ENCODE measurements at regions not wholly inside any gene's neighbourhood (a gene's known extent, or its start where the extent isn't known, plus 50 kb on each side); places are given as distances from the start of the nearest gene placed in this dataset.

- H3K4me3 ChIP-seq (ENCODE audit: low read depth, low read length), result no peak overlapping the region
- TF ChIP-seq CTCF (conservative IDR thresholded peaks at IDR 0.05; ENCODE audit: low read depth, low read length), result no peak
- no peak for DNase-seq (ENCODE audit: low read depth)
Measured at GRCh38 chr3:102629943-102630342, 195.1 kb downstream of the ZPLD1 start.

- DNase-seq (ENCODE audit: low read depth), result no peak
- H3K4me3 ChIP-seq (ENCODE audit: low read depth, low read length), result no peak overlapping the region
- no peak for TF ChIP-seq CTCF (conservative IDR thresholded peaks at IDR 0.05; ENCODE audit: low read depth, low read length)
Measured at GRCh38 chr3:102630531-102630930, 195.7 kb downstream of the ZPLD1 start.

- no peak for DNase-seq (ENCODE audit: low read depth)
- TF ChIP-seq CTCF (conservative IDR thresholded peaks at IDR 0.05; ENCODE audit: low read depth, low read length), result no peak
- H3K4me3 ChIP-seq (ENCODE audit: low read depth, low read length), result no peak overlapping the region
Measured at GRCh38 chr3:102643546-102643945, 208.7 kb downstream of the ZPLD1 start.

GRCh38 chr3:102646557-102646956, 211.7 kb downstream of the ZPLD1 start:
- no peak for DNase-seq (ENCODE audit: low read depth)
- no peak overlapping the region for H3K4me3 ChIP-seq (ENCODE audit: low read depth, low read length)
- no peak for TF ChIP-seq CTCF (conservative IDR thresholded peaks at IDR 0.05; ENCODE audit: low read depth, low read length)

GRCh38 chr3:102660653-102661052, 225.8 kb downstream of the ZPLD1 start:
- DNase-seq (ENCODE audit: low read depth), result no peak
- no peak for TF ChIP-seq CTCF (conservative IDR thresholded peaks at IDR 0.05; ENCODE audit: low read depth, low read length)
- H3K4me3 ChIP-seq (ENCODE audit: low read depth, low read length), result no peak overlapping the region

GRCh38 chr3:102661707-102662497, 227.1 kb downstream of the ZPLD1 start:
- no peak for TF ChIP-seq CTCF (conservative IDR thresholded peaks at IDR 0.05; ENCODE audit: low read depth, low read length)
- no peak overlapping the region for H3K4me3 ChIP-seq (ENCODE audit: low read depth, low read length)
- no peak for DNase-seq (ENCODE audit: low read depth)

GRCh38 chr3:102662498-102662772, 227.6 kb downstream of the ZPLD1 start:
- no peak for DNase-seq (ENCODE audit: low read depth)
- TF ChIP-seq CTCF (conservative IDR thresholded peaks at IDR 0.05; ENCODE audit: low read depth, low read length), result no peak
- no peak overlapping the region for H3K4me3 ChIP-seq (ENCODE audit: low read depth, low read length)
